HCEC 1CT (cell line): ENCODE measurements at regions not wholly inside any gene's neighbourhood (a gene's known extent, or its start where the extent isn't known, plus 50 kb on each side); places are given as distances from the start of the nearest gene placed in this dataset.
A peak's percentile ranks its signal among the peaks of the same experiment; 100 is the strongest.
"Not testable (repeated sequence)": the region's sequence is repeated elsewhere in the genome, so short reads cannot be mapped to it uniquely, and the experiment has no call there.

ENCODE experiments used
- DNase-seq: peaks from one replicate; pipeline ENCODE4 v3.0.0-alpha.2; 2017

GRCh38 chr2:184993746-184994145 lies 395.4 kb downstream of the ZNF804A start:
- no peak for DNase-seq

GRCh38 chr2:185006481-185006880 lies 408.2 kb downstream of the ZNF804A start:
- DNase-seq, result no peak

GRCh38 chr2:185012643-185013042 lies 414.3 kb downstream of the ZNF804A start:
- DNase-seq, result no peak

GRCh38 chr2:185014076-185014475 lies 415.7 kb downstream of the ZNF804A start:
- DNase-seq, result no peak

GRCh38 chr2:185025891-185026290 lies 427.6 kb downstream of the ZNF804A start:
- not testable (repeated sequence) for DNase-seq

GRCh38 chr2:185035906-185036305 lies 437.6 kb downstream of the ZNF804A start:
- DNase-seq, result no peak

- DNase-seq, result no peak
Measured at GRCh38 chr2:185044323-185044874, 446.1 kb downstream of the ZNF804A start.

- DNase-seq, result no peak
Measured at GRCh38 chr2:185050804-185051203, 452.5 kb downstream of the ZNF804A start.

- no peak for DNase-seq
Measured at GRCh38 chr2:185063761-185064160, 465.4 kb downstream of the ZNF804A start.

- no peak for DNase-seq
Measured at GRCh38 chr2:185066128-185066527, 467.8 kb downstream of the ZNF804A start.

GRCh38 chr2:185069107-185069506 lies 470.8 kb downstream of the ZNF804A start:
- no peak for DNase-seq

GRCh38 chr2:185074156-185074555 lies 475.8 kb downstream of the ZNF804A start:
- DNase-seq, result no peak

- no peak for DNase-seq
Measured at GRCh38 chr2:185082749-185083148, 484.4 kb downstream of the ZNF804A start.

GRCh38 chr2:185108588-185108987 lies 510.3 kb downstream of the ZNF804A start:
- DNase-seq, result no peak

GRCh38 chr2:185127412-185127811 lies 529.1 kb downstream of the ZNF804A start:
- peak; percentile 95 for DNase-seq

GRCh38 chr2:185128346-185128745 lies 530.0 kb downstream of the ZNF804A start:
- peak; percentile 18 for DNase-seq

GRCh38 chr2:185128996-185129395 lies 530.7 kb downstream of the ZNF804A start:
- DNase-seq, result no peak

- DNase-seq, result no peak
Measured at GRCh38 chr2:185130685-185131084, 532.4 kb downstream of the ZNF804A start.

GRCh38 chr2:185132501-185133041 lies 534.2 kb downstream of the ZNF804A start:
- DNase-seq, result no peak

- DNase-seq, result no peak
Measured at GRCh38 chr2:185137700-185138099, 539.4 kb downstream of the ZNF804A start.

GRCh38 chr2:185142677-185143076 lies 544.3 kb downstream of the ZNF804A start:
- DNase-seq, result no peak

- no peak for DNase-seq
Measured at GRCh38 chr2:185144159-185144919, 546.0 kb downstream of the ZNF804A start.

GRCh38 chr2:185145316-185146121 lies 547.2 kb downstream of the ZNF804A start:
- no peak for DNase-seq

GRCh38 chr2:185147361-185147760 lies 549.0 kb downstream of the ZNF804A start:
- DNase-seq, result no peak
